Spleen (tissue), 11 donors: ENCODE measurements at regions not wholly inside any gene's neighbourhood (a gene's known extent, or its start where the extent isn't known, plus 50 kb on each side); places are given as distances from the start of the nearest gene placed in this dataset.

ENCODE experiments used
- DNase-seq: peaks from one replicate; pipeline ENCODE4 v3.0.0-alpha.2; 2020
- H3K27ac ChIP-seq, 8 donors: fragments of 200-600 bp; sonication (generic) in 7 of 8; 1 replicate in 4 of 8; 2 replicates in 4 of 8; pipeline versions ENCODE4 v1.5.0 to v1.8.0; 2016 to 2021; ENCODE audit warnings: inconsistent platforms in 4 of 8, mild to moderate bottlenecking in 4 of 8, moderate library complexity in 1 of 8
- H3K27me3 ChIP-seq, 7 donors: fragments of 200-600 bp; sonication (generic) in 6 of 7; replicated peaks in 1 of 7; 1 replicate in 4 of 7; 2 replicates in 3 of 7; pipeline versions ENCODE4 v1.5.0 to v1.8.0; 2016 to 2021; ENCODE audit warnings: inconsistent platforms in 3 of 7, mild to moderate bottlenecking in 1 of 7
- H3K36me3 ChIP-seq, 6 donors: fragments of 200-600 bp; sonication (generic) in 5 of 6; 1 replicate in 4 of 6; 2 replicates in 2 of 6; pipeline versions ENCODE4 v1.5.0 to v1.8.0; 2016 to 2021; ENCODE audit warnings: inconsistent platforms in 2 of 6
- H3K4me1 ChIP-seq, 6 donors: fragments of 200-600 bp; sonication (generic) in 5 of 6; 1 replicate in 3 of 6; 2 replicates in 3 of 6; pipeline versions ENCODE4 v1.5.0 to v1.8.0; 2016 to 2021; ENCODE audit warnings: inconsistent platforms in 3 of 6
- H3K4me3 ChIP-seq, 8 donors: fragments of 200-600 bp; sonication (generic) in 7 of 8; 1 replicate in 4 of 8; 2 replicates in 4 of 8; pipeline versions ENCODE4 v1.5.0 to v1.8.0; 2016 to 2021; ENCODE audit warnings: inconsistent platforms in 4 of 8, mild to moderate bottlenecking in 4 of 8, moderate library complexity in 2 of 8
- H3K9me3 ChIP-seq, 8 donors: fragments of 200-600 bp; sonication (generic) in 7 of 8; 1 replicate in 4 of 8; 2 replicates in 4 of 8; pipeline versions ENCODE4 v1.5.0 to v1.8.0; 2016 to 2021; ENCODE audit warnings: inconsistent platforms in 4 of 8
- CTCF ChIP-seq, 11 experiments: fragments of 200-600 bp in 7 of 11; fragments of 450-650 bp in 4 of 11; sonication (generic) in 4 of 11; IDR thresholded peaks in 8 of 11; conservative IDR thresholded peaks in 3 of 11; 1 replicate in 7 of 11; 2 replicates in 4 of 11; pipeline versions ENCODE4 v1.4.0 to v1.8.0; 2016 to 2021; ENCODE audit warnings: antibody characterized with exemption in 11 of 11, inconsistent platforms in 4 of 11, mild to moderate bottlenecking in 1 of 11
- POLR2A ChIP-seq, 3 donors: fragments of 450-650 bp; IDR thresholded peaks; one replicate each; pipeline ENCODE4 v1.5.1; 2017; ENCODE audit warnings: antibody characterized with exemption in 3 of 3, mild to moderate bottlenecking in 1 of 3
- POLR2AphosphoS5 ChIP-seq, 3 donors: sonication (generic); formaldehyde crosslinking; IDR thresholded peaks; one replicate each; pipeline ENCODE4 v1.5.1; 2017; ENCODE audit warnings: antibody characterized with exemption in 3 of 3
- WGBS, 5 donors: extraction: QIAGEN DNeasy Blood & Tissue Kit in 3 of 5; methylation state at CpG; one replicate each; pipeline versions ENCODE4 v1.1.5 to v1.1.7; 2013 to 2018; 5-methylcytosine and 5-hydroxymethylcytosine counted together
- intact Hi-C: fragments of 100-400 bp; cut with DNase I; formaldehyde crosslinking; loops from one replicate; pipeline ENCODE4 v1.15.0; 2023; ENCODE audit warnings: low total_unique reads
- donor health status: healthy with polysubstance abuse.
- donor health status: DM: no; HTN: no; CAD: no; lungs with moderate emphysema.
- donor health status: DM: no; HTN: no; CAD: no.
- donor health status: Bipolar disorder and iron deficiency.
- donor health status: healthy.
- donor health status: DM: no; HTN: no; CAD: no.
- donor health status: DM: yes; HTN: yes; CAD: no.

GRCh38 chr16:50910736-50911100, 168.8 kb downstream of the CYLD start:
- DNase-seq: no peak
- H3K9me3 ChIP-seq: no peaks in the 10 kb centered on the region
- H3K27me3 ChIP-seq: peaks cover 0 to 18% (median 0%) of the 10 kb centered on the region in 7 donors
- no peaks in the 10 kb centered on the region for H3K4me1 ChIP-seq
- 47 to 56% (median 54%) methylated on average over 10 of the region's 10 CpGs for WGBS, 5 donors
- TF ChIP-seq POLR2A (IDR thresholded peaks at IDR 0.05) (no peak), CTCF (IDR thresholded peaks at IDR 0.05 in 8 of 11, conservative IDR thresholded peaks at IDR 0.05 in 3 of 11) (no peak), POLR2AphosphoS5 (IDR thresholded peaks at IDR 0.05) (no peak)
- no peak overlapping the region for H3K4me3 ChIP-seq
- no peak overlapping the region for H3K27ac ChIP-seq
- intact Hi-C loops: no loop called here
- H3K36me3 ChIP-seq: no peaks in the 10 kb centered on the region

GRCh38 chr16:50909831-50910735, 168.2 kb downstream of the CYLD start:
- no peaks in the 10 kb centered on the region for H3K9me3 ChIP-seq
- TF ChIP-seq POLR2AphosphoS5 (IDR thresholded peaks at IDR 0.05) (no peak), POLR2A (IDR thresholded peaks at IDR 0.05) (no peak), CTCF (IDR thresholded peaks at IDR 0.05 in 8 of 11, conservative IDR thresholded peaks at IDR 0.05 in 3 of 11) (no peak)
- DNase-seq: no peak
- WGBS, 5 donors: 65 to 75% (median 73%) methylated on average over 10 of the region's 10 CpGs
- intact Hi-C loops: no loop called here
- peaks cover 0 to 15% (median 0%) of the 10 kb centered on the region in 7 donors for H3K27me3 ChIP-seq
- no peak overlapping the region for H3K4me3 ChIP-seq
- no peaks in the 10 kb centered on the region for H3K36me3 ChIP-seq
- no peaks in the 10 kb centered on the region for H3K4me1 ChIP-seq
- H3K27ac ChIP-seq: no peak overlapping the region

GRCh38 chr16:50908468-50908867, 166.6 kb downstream of the CYLD start:
- intact Hi-C loops: no loop called here
- no peak for DNase-seq
- peaks cover 0 to 9% (median 0%) of the 10 kb centered on the region in 7 donors for H3K27me3 ChIP-seq
- H3K27ac ChIP-seq: no peak overlapping the region
- no peaks in the 10 kb centered on the region for H3K9me3 ChIP-seq
- H3K4me3 ChIP-seq: no peak overlapping the region
- TF ChIP-seq POLR2AphosphoS5 (IDR thresholded peaks at IDR 0.05): no peak
- no peak for TF ChIP-seq CTCF (IDR thresholded peaks at IDR 0.05 in 8 of 11, conservative IDR thresholded peaks at IDR 0.05 in 3 of 11)
- no peak for TF ChIP-seq POLR2A (IDR thresholded peaks at IDR 0.05)
- 71 to 91% (median 80%) methylated on average over 7 of the region's 7 CpGs for WGBS, 5 donors
- H3K36me3 ChIP-seq: no peaks in the 10 kb centered on the region
- no peaks in the 10 kb centered on the region for H3K4me1 ChIP-seq

- WGBS, 5 donors: 52 to 65% (median 59%) methylated on average over 10 of the region's 10 CpGs
- DNase-seq: no peak
- Histone ChIP-seq H3K4me3 (no peak overlapping the region), H3K36me3 (no peaks in the 10 kb centered on the region), H3K27me3 (peaks cover 0 to 9% (median 0%) of the 10 kb centered on the region in 7 donors), H3K9me3 (no peaks in the 10 kb centered on the region), H3K27ac (no peak overlapping the region), H3K4me1 (no peaks in the 10 kb centered on the region)
- intact Hi-C loops: no loop called here
- no peak for TF ChIP-seq CTCF (IDR thresholded peaks at IDR 0.05 in 8 of 11, conservative IDR thresholded peaks at IDR 0.05 in 3 of 11)
- TF ChIP-seq POLR2AphosphoS5 (IDR thresholded peaks at IDR 0.05): no peak
- no peak for TF ChIP-seq POLR2A (IDR thresholded peaks at IDR 0.05)
Observed at GRCh38 chr16:50906454-50906853, 164.6 kb downstream of the CYLD start.
